Ascending aorta (tissue), 2 donors: ENCODE measurements at regions not wholly inside any gene's neighbourhood (a gene's known extent, or its start where the extent isn't known, plus 50 kb on each side); places are given as distances from the start of the nearest gene placed in this dataset.
"Not testable (repeated sequence)": the region's sequence is repeated elsewhere in the genome, so short reads cannot be mapped to it uniquely, and the experiment has no call there.

Experiments
- DNase-seq, 2 donors: peaks; one replicate each; pipeline ENCODE4 v3.0.0-alpha.2; 2019; ENCODE audit warnings: low spot score in 2 of 2
- H3K27ac ChIP-seq, 2 donors: fragments of 200-600 bp; sonication (generic); one replicate each; pipeline ENCODE4 v1.5.1; 2016 to 2017; ENCODE audit warnings: mild to moderate bottlenecking in 1 of 2
- H3K27me3 ChIP-seq: fragments of 200-600 bp; sonication (generic); one replicate; pipeline ENCODE4 v1.5.1; 2017
- H3K36me3 ChIP-seq, 2 donors: fragments of 200-600 bp; sonication (generic); one replicate each; pipeline ENCODE4 v1.5.1; 2016
- H3K4me1 ChIP-seq, 2 donors: fragments of 200-600 bp; sonication (generic); one replicate each; pipeline ENCODE4 v1.5.1; 2016 to 2017; ENCODE audit warnings: mild to moderate bottlenecking in 1 of 2
- H3K4me3 ChIP-seq, 2 donors: fragments of 200-600 bp; sonication (generic); one replicate each; pipeline ENCODE4 v1.5.1; 2016 to 2017; ENCODE audit warnings: mild to moderate bottlenecking in 1 of 2
- H3K9me3 ChIP-seq, 2 donors: fragments of 200-600 bp; sonication (generic); one replicate each; pipeline ENCODE4 v1.5.1; 2016
- CTCF ChIP-seq, 3 experiments: fragments of 200-600 bp in 2 of 3; fragments of 450-650 bp in 1 of 3; sonication (generic) in 2 of 3; IDR thresholded peaks; one replicate each; pipeline ENCODE4 v1.5.1; 2016 to 2019; ENCODE audit warnings: antibody characterized with exemption in 3 of 3, mild to moderate bottlenecking in 1 of 3, moderate library complexity in 1 of 3
- intact Hi-C: fragments of 100-400 bp; cut with DNase I; formaldehyde crosslinking; loops from one replicate; pipeline ENCODE4 v1.15.1; 2023

GRCh38 chr2:87502948-87503347 is 244.9 kb upstream of the PLGLB2 start:
- H3K4me3 ChIP-seq, H3K27ac ChIP-seq, H3K9me3 ChIP-seq, DNase-seq, intact Hi-C loops, H3K36me3 ChIP-seq, H3K4me1 ChIP-seq, H3K27me3 ChIP-seq: not testable (repeated sequence)
- TF ChIP-seq CTCF (IDR thresholded peaks at IDR 0.05): peak in 1 of 3 experiments; percentile 17

GRCh38 chr2:87505239-87505638 is 242.6 kb upstream of the PLGLB2 start:
- intact Hi-C loops, H3K4me1 ChIP-seq, H3K27ac ChIP-seq, H3K27me3 ChIP-seq, H3K36me3 ChIP-seq, H3K9me3 ChIP-seq, DNase-seq, H3K4me3 ChIP-seq: not testable (repeated sequence)

GRCh38 chr2:87505909-87506308 is 242.0 kb upstream of the PLGLB2 start:
- not testable (repeated sequence) for H3K4me1 ChIP-seq, DNase-seq, H3K27me3 ChIP-seq

GRCh38 chr2:87507378-87508348 is 240.2 kb upstream of the PLGLB2 start:
- H3K27me3 ChIP-seq, H3K4me3 ChIP-seq, DNase-seq, intact Hi-C loops, H3K36me3 ChIP-seq, H3K4me1 ChIP-seq, H3K9me3 ChIP-seq: not testable (repeated sequence)
- H3K27ac ChIP-seq: peak overlapping the region in 1 of 2 donors; percentile 5

More at GRCh38 chr2:87505909-87506308, 242.0 kb upstream of the PLGLB2 start:
- H3K36me3 ChIP-seq, H3K9me3 ChIP-seq, H3K4me3 ChIP-seq, intact Hi-C loops, H3K27ac ChIP-seq: not testable (repeated sequence)

GRCh38 chr2:87511195-87511778 is 236.6 kb upstream of the PLGLB2 start:
- H3K36me3 ChIP-seq, intact Hi-C loops, H3K27me3 ChIP-seq, H3K4me1 ChIP-seq, DNase-seq, H3K4me3 ChIP-seq, H3K9me3 ChIP-seq, H3K27ac ChIP-seq: not testable (repeated sequence)

- H3K9me3 ChIP-seq, H3K27ac ChIP-seq, H3K27me3 ChIP-seq, H3K4me3 ChIP-seq, DNase-seq, H3K4me1 ChIP-seq, H3K36me3 ChIP-seq, intact Hi-C loops: not testable (repeated sequence)
Observed at GRCh38 chr2:87512864-87513530, 234.9 kb upstream of the PLGLB2 start.

GRCh38 chr2:87514034-87514433 is 233.9 kb upstream of the PLGLB2 start:
- H3K4me3 ChIP-seq, DNase-seq, H3K9me3 ChIP-seq, intact Hi-C loops, H3K27me3 ChIP-seq, H3K4me1 ChIP-seq, H3K36me3 ChIP-seq, H3K27ac ChIP-seq: not testable (repeated sequence)

GRCh38 chr2:87514515-87514914 is 233.4 kb upstream of the PLGLB2 start:
- H3K27ac ChIP-seq, H3K4me1 ChIP-seq, H3K4me3 ChIP-seq, H3K27me3 ChIP-seq, DNase-seq, H3K36me3 ChIP-seq, H3K9me3 ChIP-seq, intact Hi-C loops: not testable (repeated sequence)

- H3K27me3 ChIP-seq, H3K9me3 ChIP-seq, H3K27ac ChIP-seq, H3K4me3 ChIP-seq, DNase-seq, intact Hi-C loops, H3K36me3 ChIP-seq, H3K4me1 ChIP-seq: not testable (repeated sequence)
Observed at GRCh38 chr2:87515226-87515625, 232.7 kb upstream of the PLGLB2 start.

- DNase-seq, intact Hi-C loops: not testable (repeated sequence)
Observed at GRCh38 chr2:87515875-87516274, 232.0 kb upstream of the PLGLB2 start.

GRCh38 chr2:87516369-87516967 is 231.4 kb upstream of the PLGLB2 start:
- intact Hi-C loops, H3K9me3 ChIP-seq, H3K4me3 ChIP-seq, H3K27ac ChIP-seq, H3K4me1 ChIP-seq, H3K27me3 ChIP-seq, DNase-seq, H3K36me3 ChIP-seq: not testable (repeated sequence)

More at GRCh38 chr2:87515875-87516274, 232.0 kb upstream of the PLGLB2 start:
- not testable (repeated sequence) for H3K36me3 ChIP-seq, H3K9me3 ChIP-seq, H3K27ac ChIP-seq, H3K4me1 ChIP-seq, H3K4me3 ChIP-seq, H3K27me3 ChIP-seq

- H3K4me3 ChIP-seq, H3K27me3 ChIP-seq, intact Hi-C loops, DNase-seq, H3K4me1 ChIP-seq, H3K27ac ChIP-seq, H3K36me3 ChIP-seq, H3K9me3 ChIP-seq: not testable (repeated sequence)
Observed at GRCh38 chr2:87517438-87517837, 230.4 kb upstream of the PLGLB2 start.
